CD4-positive, alpha-beta T cell (primary cell): ENCODE measurements at regions not wholly inside any gene's neighbourhood (a gene's known extent, or its start where the extent isn't known, plus 50 kb on each side); places are given as distances from the start of the nearest gene placed in this dataset.

Source experiments
- ATAC-seq: fragments of 200-7000 bp; cut with Tn5 transposase; one replicate; pipeline ENCODE4 v1.10.0; 2022; ENCODE audit warnings: mild to moderate bottlenecking; ENCODE audit not compliant: poor library complexity
- CTCF ChIA-PET: fragments of 350-600 bp; sonication (Branson Sonifier 250); formaldehyde crosslinking; loops from one replicate; lab custom pipeline; 2021; ENCODE audit warnings: antibody characterized with exemption, inconsistent platforms; lab: Charles Lee
- POLR2A ChIA-PET: fragments of 350-600 bp; sonication (Branson Sonifier 250); formaldehyde crosslinking; loops from one replicate; lab custom pipeline; 2021; ENCODE audit warnings: antibody characterized with exemption, inconsistent platforms; lab: Charles Lee
- DNase-seq, 14 experiments: peaks; one replicate each; pipeline ENCODE4 v3.0.0-alpha.2; 2013 to 2020; ENCODE audit warnings: mixed read lengths in 2 of 14
- H3K27ac ChIP-seq, 2 donors: one replicate each; pipeline versions ENCODE4 v1.5.1 to v1.7.0; 2013; ENCODE audit warnings: low read length in 2 of 2, low read depth in 1 of 2, mild to moderate bottlenecking in 1 of 2
- H3K27me3 ChIP-seq, 2 experiments: 1 replicate in 1 of 2; 2 replicates in 1 of 2; pipeline versions ENCODE4 v1.6.1 to v1.7.0; 2013; ENCODE audit warnings: low read length in 2 of 2, control low read depth in 1 of 2, mild to moderate bottlenecking in 1 of 2, moderate library complexity in 1 of 2; ENCODE audit not compliant: insufficient read depth in 2 of 2, control insufficient read depth in 1 of 2
- H3K36me3 ChIP-seq: one replicate; pipeline ENCODE4 v1.6.1; 2013; ENCODE audit warnings: low read length, control low read depth; ENCODE audit not compliant: insufficient read depth
- H3K4me1 ChIP-seq: one replicate; pipeline ENCODE4 v1.6.1; 2013; ENCODE audit warnings: low read length, control low read depth; ENCODE audit not compliant: insufficient read depth
- H3K4me3 ChIP-seq: one replicate; pipeline ENCODE4 v1.5.1; 2013; ENCODE audit warnings: mild to moderate bottlenecking, low read length, moderate library complexity
- H3K9me3 ChIP-seq, 2 experiments: 1 replicate in 1 of 2; 2 replicates in 1 of 2; pipeline versions ENCODE4 v1.6.1 to v1.7.0; 2013; ENCODE audit warnings: low read length in 2 of 2, mild to moderate bottlenecking in 2 of 2, control low read depth in 1 of 2, moderate library complexity in 1 of 2; ENCODE audit not compliant: control insufficient read depth in 1 of 2, insufficient read depth in 1 of 2
- H3K27ac Mint-ChIP-seq: one replicate; pipeline ENCODE4 v1.8.0; 2020; ENCODE audit warnings: mixed read lengths
- H3K27me3 Mint-ChIP-seq: one replicate; pipeline ENCODE4 v1.8.0; 2021; ENCODE audit warnings: mixed read lengths
- H3K36me3 Mint-ChIP-seq: one replicate; pipeline ENCODE4 v1.8.0; 2021; ENCODE audit warnings: low read depth, mixed read lengths
- H3K4me1 Mint-ChIP-seq: one replicate; pipeline ENCODE4 v1.8.0; 2021; ENCODE audit warnings: low read depth, mixed read lengths
- H3K4me3 Mint-ChIP-seq: one replicate; pipeline ENCODE4 v1.8.0; 2020; ENCODE audit warnings: mild to moderate bottlenecking, mixed read lengths
- H3K9me3 Mint-ChIP-seq: one replicate; pipeline ENCODE4 v1.8.0; 2020; ENCODE audit warnings: mixed read lengths
- CTCF ChIP-seq: fragments of 200-600 bp; IDR thresholded peaks from one replicate; pipeline ENCODE4 v1.8.0; 2022; ENCODE audit warnings: antibody characterized with exemption, mild to moderate bottlenecking
- intact Hi-C, 2 experiments: fragments of 100-400 bp; cut with DNase I in 1 of 2; cut with micrococcal nuclease in 1 of 2; formaldehyde crosslinking; loops; one replicate each; pipeline versions ENCODE4 v1.15.1 to v1.9.0; 2023 to 2025; cut with DNase I, micrococcal nuclease

GRCh38 chr6:9485992-9486391 is 928.9 kb downstream of the TFAP2A start:
- no peak for TF ChIP-seq CTCF
- no peak overlapping the region for H3K27ac ChIP-seq
- peaks cover 2% of the 10 kb centered on the region for H3K9me3 Mint-ChIP-seq
- peaks cover 5% of the 10 kb centered on the region for H3K27me3 Mint-ChIP-seq
- no peak for ATAC-seq
- intact Hi-C loops, result no loop called here
- ChIA-PET CTCF (no interaction called here), POLR2A (no interaction called here)
- H3K9me3 ChIP-seq, result peaks cover 0 to 4% of the 10 kb centered on the region in 2 experiments
- DNase-seq, result no peak
- H3K36me3 Mint-ChIP-seq, result no peaks in the 10 kb centered on the region
- H3K4me1 ChIP-seq, result no peaks in the 10 kb centered on the region
- H3K4me3 Mint-ChIP-seq, result no peak overlapping the region
- H3K27ac Mint-ChIP-seq, result no peak overlapping the region
- no peaks in the 10 kb centered on the region for H3K36me3 ChIP-seq
- no peaks in the 10 kb centered on the region for H3K4me1 Mint-ChIP-seq
- H3K27me3 ChIP-seq, result no peaks in the 10 kb centered on the region
- H3K4me3 ChIP-seq, result no peak overlapping the region

- H3K9me3 ChIP-seq, result no peaks in the 10 kb centered on the region
- no peaks in the 10 kb centered on the region for H3K36me3 ChIP-seq
- POLR2A ChIA-PET, result no interaction called here
- Mint-ChIP-seq H3K27ac (no peak overlapping the region), H3K9me3 (peaks cover 4% of the 10 kb centered on the region), H3K27me3 (peaks cover 5% of the 10 kb centered on the region), H3K4me3 (no peak overlapping the region), H3K4me1 (no peaks in the 10 kb centered on the region), H3K36me3 (no peaks in the 10 kb centered on the region)
- no peaks in the 10 kb centered on the region for H3K4me1 ChIP-seq
- CTCF ChIA-PET, result no interaction called here
- H3K4me3 ChIP-seq, result no peak overlapping the region
- H3K27ac ChIP-seq, result no peak overlapping the region
- H3K27me3 ChIP-seq, result no peaks in the 10 kb centered on the region
- DNase-seq, result no peak
- no peak for TF ChIP-seq CTCF
- ATAC-seq, result no peak
- intact Hi-C loops, result no loop called here
Measured at GRCh38 chr6:9484686-9485085, 930.2 kb downstream of the TFAP2A start.

- H3K36me3 Mint-ChIP-seq, result no peaks in the 10 kb centered on the region
- Histone ChIP-seq H3K4me3 (no peak overlapping the region), H3K27ac (no peak overlapping the region), H3K36me3 (no peaks in the 10 kb centered on the region), H3K27me3 (no peaks in the 10 kb centered on the region), H3K9me3 (no peaks in the 10 kb centered on the region), H3K4me1 (no peaks in the 10 kb centered on the region)
- intact Hi-C loops, result no loop called here
- POLR2A ChIA-PET, result no interaction called here
- peaks cover 4% of the 10 kb centered on the region for H3K9me3 Mint-ChIP-seq
- ATAC-seq (no peak), DNase-seq (no peak)
- H3K4me1 Mint-ChIP-seq, result no peaks in the 10 kb centered on the region
- peaks cover 5% of the 10 kb centered on the region for H3K27me3 Mint-ChIP-seq
- H3K4me3 Mint-ChIP-seq, result no peak overlapping the region
- no peak overlapping the region for H3K27ac Mint-ChIP-seq
- no peak for TF ChIP-seq CTCF
- CTCF ChIA-PET, result no interaction called here
Measured at GRCh38 chr6:9484091-9484490, 930.8 kb downstream of the TFAP2A start.
